C4-2B (cell line): ENCODE measurements at regions not wholly inside any gene's neighbourhood (a gene's known extent, or its start where the extent isn't known, plus 50 kb on each side); places are given as distances from the start of the nearest gene placed in this dataset.

ENCODE experiments used
- H3K27ac ChIP-seq: fragments of 450-650 bp; 2 replicates; pipeline ENCODE4 v1.5.1; 2017
- CTCF ChIP-seq: fragments of 450-650 bp; conservative IDR thresholded peaks from 2 replicates; pipeline ENCODE4 v1.5.1; 2017; ENCODE audit warnings: mild to moderate bottlenecking
- ZFX ChIP-seq: fragments of 450-650 bp; IDR thresholded peaks from 2 replicates; pipeline ENCODE4 v1.6.1; 2017

GRCh38 chr1:57831624-57832023, 407.8 kb upstream of the DAB1 start:
- TF ChIP-seq CTCF (no peak), ZFX (no peak)
- H3K27ac ChIP-seq: no peak overlapping the region

GRCh38 chr1:57826535-57826934, 402.7 kb upstream of the DAB1 start:
- TF ChIP-seq ZFX (no peak), CTCF (no peak)
- no peak overlapping the region for H3K27ac ChIP-seq

- TF ChIP-seq CTCF (no peak), ZFX (no peak)
- no peak overlapping the region for H3K27ac ChIP-seq
Measured at GRCh38 chr1:57824535-57824934, 400.7 kb upstream of the DAB1 start.

GRCh38 chr1:57820356-57821095, 396.7 kb upstream of the DAB1 start:
- no peak overlapping the region for H3K27ac ChIP-seq
- TF ChIP-seq CTCF (no peak), ZFX (no peak)

- no peak overlapping the region for H3K27ac ChIP-seq
- no peak for TF ChIP-seq CTCF
- TF ChIP-seq ZFX: no peak
Measured at GRCh38 chr1:57819893-57820292, 396.0 kb upstream of the DAB1 start.

GRCh38 chr1:57803586-57803985, 379.7 kb upstream of the DAB1 start:
- H3K27ac ChIP-seq: no peak overlapping the region
- TF ChIP-seq ZFX (no peak), CTCF (no peak)

GRCh38 chr1:57800376-57800775, 376.5 kb upstream of the DAB1 start:
- TF ChIP-seq ZFX (no peak), CTCF (no peak)
- no peak overlapping the region for H3K27ac ChIP-seq
